Left cardiac atrium (tissue), 4 donors: ENCODE measurements at regions not wholly inside any gene's neighbourhood (a gene's known extent, or its start where the extent isn't known, plus 50 kb on each side); places are given as distances from the start of the nearest gene placed in this dataset.
"Not testable (repeated sequence)": the region's sequence is repeated elsewhere in the genome, so short reads cannot be mapped to it uniquely, and the experiment has no call there.

ENCODE experiments used
- ATAC-seq, 2 donors: fragments of 200-7000 bp; cut with Tn5 transposase; one replicate each; pipeline ENCODE4 v1.9.1; 2020; ENCODE audit warnings: mild to moderate bottlenecking in 2 of 2, moderate library complexity in 2 of 2
- DNase-seq: peaks from one replicate; pipeline ENCODE4 v3.0.0-alpha.2; 2020
- intact Hi-C, 2 donors: fragments of 100-400 bp; cut with DNase I; formaldehyde crosslinking; loops; one replicate each; pipeline versions ENCODE4 v1.14.1 to v1.15.1; 2022 to 2023
- donor health status: DM: no; HTN: yes; CAD: no.
- donor health status: DM: no; HTN: yes; CAD: no; lungs with severe emphysema.
- donor health status: DM: yes; HTN: yes; CAD: no.
- donor health status: Dilated cardiomyopathy.

DNA sequence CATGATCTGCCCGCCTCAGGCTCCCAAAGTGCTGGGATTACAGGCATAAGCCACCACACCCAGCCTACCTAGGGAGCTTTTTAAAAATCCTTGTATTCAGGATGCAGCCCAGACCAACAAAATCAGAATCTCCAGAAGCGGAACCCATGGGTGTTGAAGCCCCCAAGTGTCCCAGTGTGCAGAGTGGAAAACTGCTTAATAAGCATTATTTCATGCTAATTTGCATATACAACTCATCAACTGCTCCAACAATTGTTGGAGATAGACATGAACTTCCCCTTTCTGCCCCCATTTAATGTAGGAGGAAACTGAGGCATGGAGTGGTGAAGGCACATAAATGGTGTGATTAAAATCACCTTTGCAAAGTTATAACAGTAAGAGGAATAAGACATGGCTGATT is 84.3 kb upstream of the C16orf82 start:
- intact Hi-C loops: no loop called here
- ATAC-seq: no peak
- DNase-seq: no peak

DNA sequence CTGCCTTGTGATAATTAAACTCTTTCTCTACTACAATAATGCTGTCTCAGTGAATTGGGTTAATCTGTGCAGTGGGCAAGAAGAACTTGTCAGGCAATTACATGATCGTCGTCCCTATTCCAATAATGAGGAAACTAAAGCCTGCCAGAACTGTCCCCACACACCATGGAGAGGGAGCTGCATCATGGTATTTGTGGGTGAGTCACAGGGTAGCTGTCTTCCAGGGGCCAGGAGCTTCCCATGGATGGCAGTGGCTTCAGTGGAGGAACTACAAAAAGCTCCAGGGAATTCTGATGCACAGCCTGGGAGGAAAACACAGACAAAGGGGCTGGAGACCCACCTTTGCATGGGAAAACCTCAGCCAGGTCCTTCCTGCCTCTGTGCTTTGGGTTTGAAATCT is 83.3 kb upstream of the C16orf82 start:
- ATAC-seq: no peak
- no peak for DNase-seq
- intact Hi-C loops: no loop called here

DNA sequence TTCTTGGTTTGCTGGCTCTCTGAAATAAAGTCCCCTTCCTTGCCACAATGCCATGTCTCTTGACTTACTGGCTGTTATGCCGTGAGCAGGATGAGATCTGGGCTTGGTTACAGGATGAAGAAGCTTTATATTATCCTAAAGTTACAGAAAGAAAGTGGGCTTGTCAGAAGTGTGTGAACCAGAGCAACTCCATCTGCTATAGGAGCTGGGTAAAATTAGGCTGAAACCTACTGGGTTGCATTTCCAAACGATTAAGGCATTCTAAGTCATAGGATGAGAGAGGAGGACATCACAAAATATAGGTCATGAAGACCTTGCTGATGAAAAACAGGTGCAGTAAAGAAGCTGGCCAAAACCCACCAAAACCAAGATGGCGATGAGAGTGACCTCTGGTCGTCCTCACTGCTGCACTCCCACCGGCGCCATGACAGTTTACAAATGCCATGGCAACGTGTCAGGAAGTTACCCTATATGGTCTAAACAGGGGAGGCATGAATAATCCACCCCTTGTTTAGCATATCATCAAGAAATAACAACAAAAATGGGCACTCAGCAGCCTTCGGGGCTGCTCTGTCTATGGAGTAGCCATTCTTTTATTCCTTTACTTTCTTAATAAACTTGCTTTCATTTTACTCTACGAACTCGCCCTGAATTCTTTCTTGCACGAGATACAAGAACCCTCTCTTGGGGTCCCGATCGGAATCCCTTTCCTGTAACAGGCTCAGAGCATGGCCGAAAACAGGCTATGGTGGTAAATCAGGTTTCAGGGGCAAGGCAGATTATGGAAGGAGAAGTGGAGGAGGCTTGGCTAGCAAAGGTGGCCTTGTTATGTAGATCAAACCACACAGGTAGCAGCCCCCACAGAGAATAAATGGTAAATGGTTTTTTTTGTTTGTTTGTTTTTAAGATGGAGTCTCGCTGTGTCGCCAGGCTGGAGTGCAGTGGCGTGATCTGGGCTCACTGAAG is 81.3 kb upstream of the C16orf82 start:
- ATAC-seq: no peak
- intact Hi-C loops: no loop called here
- no peak for DNase-seq

DNA sequence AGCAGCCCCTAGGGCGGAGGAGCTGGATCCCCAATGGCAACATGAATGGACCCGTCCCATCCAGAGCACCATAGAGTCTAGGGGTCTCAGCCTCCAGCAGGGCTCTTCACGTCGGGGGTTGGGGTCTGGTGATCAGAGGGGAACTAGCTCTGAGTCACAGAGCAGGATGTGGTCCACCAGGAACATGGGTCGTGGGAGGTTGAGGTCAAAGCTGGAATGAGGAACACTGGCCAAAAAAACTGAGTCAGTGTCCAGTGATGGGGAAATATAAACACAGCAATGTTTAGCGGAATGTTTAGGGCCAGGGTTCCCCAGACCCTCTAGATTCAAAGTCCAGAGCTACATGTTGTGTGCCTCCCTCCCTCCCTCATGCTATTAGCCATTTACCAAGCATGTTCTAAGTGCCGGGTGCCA is 79.1 kb upstream of the C16orf82 start:
- peak in 1 of 2 donors; percentile 26 for ATAC-seq
- no peak for DNase-seq
- intact Hi-C loops: no loop called here

DNA sequence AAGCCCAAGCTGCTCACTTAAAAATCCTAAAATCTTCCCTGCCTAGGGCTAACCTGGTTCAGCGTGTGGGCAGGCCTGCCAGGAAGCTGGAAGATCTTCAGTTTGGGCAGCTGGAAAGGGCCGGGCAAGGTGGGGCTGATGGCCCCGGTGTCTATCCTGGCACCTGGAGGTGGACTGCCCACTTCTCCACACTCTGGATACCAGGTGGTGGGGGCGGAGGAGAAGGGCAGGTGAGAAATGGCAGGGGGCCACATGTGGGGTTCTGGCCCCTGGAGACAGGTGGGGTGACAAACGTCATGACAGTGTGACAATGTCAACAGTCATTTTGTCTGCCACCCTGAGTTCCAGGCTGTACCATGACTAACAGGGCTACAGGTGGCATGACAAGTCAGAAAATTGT is 78.5 kb upstream of the C16orf82 start:
- DNase-seq (no peak), ATAC-seq (no peak)
- intact Hi-C loops: no loop called here

DNA sequence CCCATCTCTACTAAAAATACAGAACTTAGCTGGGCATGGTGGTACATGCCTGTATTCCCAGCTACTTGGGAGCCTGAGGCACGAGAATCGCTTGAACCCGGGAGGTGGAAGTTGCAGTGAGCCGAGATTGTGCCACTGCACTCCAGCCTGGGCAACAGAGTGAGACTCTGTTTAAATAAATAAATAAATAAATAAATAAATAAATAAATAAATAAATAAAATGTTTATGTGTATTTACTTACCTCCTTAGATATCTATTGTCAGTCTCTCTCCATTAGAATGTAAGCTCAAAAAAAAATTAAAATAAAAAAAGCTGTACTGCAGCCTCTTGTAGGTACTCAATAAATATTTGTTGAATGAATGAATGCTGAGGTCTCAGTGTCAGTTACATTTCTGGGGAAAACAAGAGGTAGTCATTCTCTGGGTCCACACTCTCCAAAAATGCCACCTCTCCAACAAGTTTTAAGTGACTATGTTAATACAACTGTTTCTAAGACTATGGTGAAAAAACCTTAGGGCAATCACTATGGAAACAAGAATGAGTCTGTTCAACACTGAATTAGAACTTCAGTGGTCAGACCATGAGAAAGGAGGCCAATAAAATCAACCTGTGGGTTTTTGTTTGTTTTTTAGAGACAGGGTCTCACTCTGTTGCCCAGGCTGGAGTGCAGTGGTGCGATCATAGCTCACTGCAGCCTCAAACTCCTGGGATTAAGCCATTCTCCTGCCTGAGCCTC is 76.2 kb upstream of the C16orf82 start:
- ATAC-seq, DNase-seq, intact Hi-C loops: not testable (repeated sequence)

DNA sequence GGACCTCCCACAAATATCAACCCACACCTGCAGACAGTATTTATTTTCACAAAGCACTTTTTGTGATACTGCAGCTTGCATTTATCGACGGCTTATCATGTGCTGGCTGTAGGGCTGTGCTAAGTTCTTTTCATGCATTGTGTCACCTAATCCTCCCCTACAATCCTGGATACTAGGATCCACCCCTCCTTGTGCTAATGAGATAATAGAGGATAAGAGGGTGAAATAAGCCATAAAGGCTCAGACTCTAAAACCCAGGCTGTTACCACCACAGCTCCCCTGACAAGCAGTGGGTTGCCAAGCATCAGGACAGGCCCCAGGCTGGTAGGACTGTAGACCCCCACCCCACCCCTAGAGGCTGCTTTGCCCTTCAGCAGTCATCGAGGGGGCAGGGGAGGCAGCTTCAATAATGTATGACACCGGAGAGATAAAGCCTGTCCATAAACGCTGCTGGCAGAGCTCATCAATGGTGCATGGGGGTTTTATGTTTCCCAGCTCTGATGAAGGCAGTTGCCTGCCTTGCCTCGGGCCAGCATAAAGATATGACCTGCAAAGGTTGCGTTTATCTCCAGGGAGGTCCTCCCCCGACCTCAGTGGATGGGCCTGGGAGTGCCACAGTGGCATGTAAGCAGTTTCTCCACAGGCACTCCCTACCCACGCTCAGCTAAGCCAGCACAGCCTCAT is 73.9 kb upstream of the C16orf82 start:
- no peak for ATAC-seq

DNA sequence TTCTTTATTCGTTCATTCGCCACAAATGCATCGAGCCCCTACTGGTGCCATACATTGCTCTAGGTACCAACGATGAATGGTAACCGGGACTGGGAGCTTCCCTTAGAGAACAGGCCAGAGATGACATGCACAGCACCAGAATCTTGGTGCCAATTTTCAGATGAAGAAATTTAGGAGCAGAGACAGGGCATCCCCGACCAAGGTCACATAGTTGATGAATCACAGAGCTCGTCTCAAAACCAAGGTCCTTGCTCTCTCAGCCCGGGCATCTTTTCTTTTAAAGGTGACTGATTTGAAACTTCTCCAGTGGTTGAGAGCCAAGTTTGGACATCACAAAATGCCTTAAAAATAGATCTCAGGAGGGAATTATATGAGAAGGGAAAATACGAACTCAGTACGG is 73.2 kb upstream of the C16orf82 start:
- DNase-seq (no peak), ATAC-seq (no peak)
- intact Hi-C loops: no loop called here

More for the DNA sequence above, 73.9 kb upstream of the C16orf82 start:
- DNase-seq: no peak
- intact Hi-C loops: no loop called here

DNA sequence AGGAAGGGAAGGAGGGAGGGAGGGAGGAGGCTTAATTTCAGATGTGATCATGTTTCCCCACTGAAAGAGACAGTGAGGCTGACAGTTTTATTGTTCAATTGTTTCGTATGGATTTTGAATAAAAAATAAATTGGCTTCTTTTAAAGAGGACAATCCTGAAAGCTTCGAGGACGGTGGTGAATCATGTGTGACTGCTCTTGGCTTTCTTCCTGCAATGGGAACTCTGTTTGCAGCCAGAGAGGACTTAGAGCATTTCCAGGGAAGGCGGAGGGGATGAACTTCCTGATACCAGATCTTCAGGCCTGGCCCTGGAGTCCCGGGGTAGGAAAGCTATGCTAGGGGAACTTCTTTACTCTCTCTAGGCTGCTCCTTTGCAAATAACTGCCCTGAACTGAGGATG is 72.8 kb upstream of the C16orf82 start:
- no peak for DNase-seq
- no peak for ATAC-seq
- intact Hi-C loops: no loop called here

DNA sequence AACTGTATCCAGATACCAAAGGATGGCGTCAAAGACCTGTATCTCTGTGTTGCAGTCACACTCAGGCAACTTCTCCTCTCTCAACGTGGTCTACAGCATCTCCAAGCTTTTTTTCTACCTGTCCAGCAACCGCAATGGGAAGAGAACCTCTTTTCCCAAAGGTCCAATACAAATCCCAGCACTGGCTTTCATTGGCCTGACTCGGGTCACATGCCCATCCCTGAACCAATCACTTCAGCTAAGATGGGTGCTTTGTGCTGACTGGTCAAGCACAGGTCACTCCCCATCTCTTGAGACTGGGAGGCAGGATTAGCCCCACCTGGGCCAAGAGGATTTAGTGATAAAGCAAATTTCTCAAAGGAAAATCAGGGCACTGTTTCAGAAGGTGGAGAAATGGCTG is 71.2 kb upstream of the C16orf82 start:
- intact Hi-C loops: no loop called here
- ATAC-seq: no peak
- DNase-seq: no peak

DNA sequence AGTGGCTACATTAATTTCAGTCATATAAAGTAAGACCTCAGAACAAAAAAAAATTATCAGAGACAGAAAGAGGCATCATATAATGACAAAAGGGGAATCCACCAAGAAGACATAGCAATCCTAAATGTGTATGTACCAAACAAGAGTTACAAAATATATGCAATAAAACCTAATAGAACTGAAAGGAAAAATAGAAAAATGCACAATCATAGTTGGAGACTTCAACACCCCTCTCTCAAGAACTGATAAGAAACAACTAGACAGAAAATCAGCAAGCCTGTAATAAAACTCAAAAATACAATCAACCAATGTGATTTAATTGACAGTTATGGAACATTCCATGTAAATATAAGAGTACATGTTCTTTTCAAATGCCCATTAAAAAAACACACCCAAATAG is 61.3 kb upstream of the C16orf82 start:
- ATAC-seq (no peak), DNase-seq (no peak)
- intact Hi-C loops: no loop called here
